SK-N-SH (cell line): ENCODE measurements at regions not wholly inside any gene's neighbourhood (a gene's known extent, or its start where the extent isn't known, plus 50 kb on each side); places are given as distances from the start of the nearest gene placed in this dataset.

Experiments used
- CTCF ChIA-PET: fragments of 300-600, 350-600 bp; formaldehyde crosslinking; extraction: SDS; loops from one replicate; lab custom pipeline; 2021; lab: Yijun Ruan, JAX
- POLR2A ChIA-PET: fragments of 350-600 bp; sonication (Branson Sonifier 250); formaldehyde crosslinking; extraction: SDS; loops from one replicate; lab custom pipeline; 2020; ENCODE audit warnings: antibody characterized with exemption, inconsistent platforms; lab: Yijun Ruan, JAX
- DNase-seq: peaks from one replicate; pipeline ENCODE4 v3.0.0; 2012
- H2AFZ ChIP-seq: fragments of 200-600 bp; sonication (generic); 2 replicates; pipeline ENCODE4 v1.8.1; 2016; ENCODE audit warnings: antibody characterized with exemption, mild to moderate bottlenecking, low read depth
- H3F3A ChIP-seq: fragments of 200-600 bp; sonication (generic); replicated peaks from 2 replicates; pipeline ENCODE3; 2016; ENCODE audit warnings: antibody characterized with exemption, mild to moderate bottlenecking; ENCODE audit not compliant: insufficient read depth
- H3K27ac ChIP-seq, 2 experiments: fragments of 200-500 bp in 1 of 2; fragments of 200-600 bp in 1 of 2; sonication (Bioruptor generic) in 1 of 2; sonication (generic), shearing (Covaris generic) in 1 of 2; 2 replicates each; pipeline versions ENCODE4 v1.5.1 to v1.6.1; 2014 to 2016; ENCODE audit warnings: low read depth in 2 of 2, inconsistent platforms in 1 of 2, low read length in 1 of 2, mild to moderate bottlenecking in 1 of 2, mixed read lengths in 1 of 2
- H3K27me3 ChIP-seq: fragments of 200-600 bp; sonication (generic), shearing (Covaris generic); 2 replicates; pipeline ENCODE4 v1.6.1; 2016; ENCODE audit warnings: mixed run types; ENCODE audit not compliant: insufficient read depth
- H3K36me3 ChIP-seq, 2 experiments: fragments of 200-500 bp in 1 of 2; fragments of 200-600 bp in 1 of 2; sonication (Bioruptor generic) in 1 of 2; sonication (generic) in 1 of 2; replicated peaks in 1 of 2; 2 replicates each; pipeline versions ENCODE3 to v1.5.1; 2014 to 2016; ENCODE audit warnings: low read length in 1 of 2, mild to moderate bottlenecking in 1 of 2; ENCODE audit not compliant: insufficient read depth in 2 of 2, control insufficient read depth in 1 of 2
- H3K4me1 ChIP-seq, 2 experiments: fragments of 200-500 bp in 1 of 2; fragments of 200-600 bp in 1 of 2; sonication (Bioruptor generic) in 1 of 2; sonication (generic), shearing (Covaris generic) in 1 of 2; 2 replicates each; pipeline versions ENCODE4 v1.5.1 to v1.6.1; 2014 to 2016; ENCODE audit warnings: low read depth in 1 of 2, low read length in 1 of 2, mixed run types in 1 of 2; ENCODE audit not compliant: insufficient read depth in 2 of 2, control insufficient read depth in 1 of 2
- H3K4me2 ChIP-seq: fragments of 200-600 bp; sonication (generic), shearing (Covaris generic); 2 replicates; pipeline ENCODE4 v1.6.1; 2017; ENCODE audit warnings: mixed run types
- H3K4me3 ChIP-seq, 2 experiments: fragments of 200-500 bp in 1 of 2; fragments of 200-600 bp in 1 of 2; sonication (Bioruptor generic) in 1 of 2; sonication (generic), shearing (Covaris generic) in 1 of 2; 2 replicates each; pipeline versions ENCODE4 v1.5.1 to v1.8.1; 2014 to 2016; ENCODE audit warnings: low read depth in 2 of 2, inconsistent platforms in 1 of 2, low read length in 1 of 2, mild to moderate bottlenecking in 1 of 2, mixed read lengths in 1 of 2, moderate library complexity in 1 of 2
- H3K79me2 ChIP-seq: fragments of 200-600 bp; sonication (generic); 2 replicates; pipeline ENCODE4 v1.8.1; 2017; ENCODE audit warnings: mild to moderate bottlenecking; ENCODE audit not compliant: insufficient read depth
- H3K9ac ChIP-seq: fragments of 200-600 bp; sonication (generic); 2 replicates; pipeline ENCODE4 v1.6.1; 2017; ENCODE audit warnings: mixed run types
- H3K9me2 ChIP-seq: fragments of 200-600 bp; sonication (generic); 2 replicates; pipeline ENCODE4 v1.6.1; 2017; ENCODE audit warnings: mixed run types
- H3K9me3 ChIP-seq: fragments of 200-600 bp; sonication (generic); 2 replicates; pipeline ENCODE4 v1.6.1; 2017; ENCODE audit warnings: mixed run types, mild to moderate bottlenecking, moderate library complexity
- H4K20me1 ChIP-seq: fragments of 200-600 bp; sonication (generic); 2 replicates; pipeline ENCODE4 v1.6.1; 2017; ENCODE audit warnings: mild to moderate bottlenecking, mixed run types; ENCODE audit not compliant: insufficient read depth
- CHD2 ChIP-seq: fragments of 150-350 bp; IDR thresholded peaks from 2 replicates; pipeline ENCODE4 v1.6.1; 2018; ENCODE audit warnings: low read length; ENCODE audit not compliant: partially characterized antibody
- ELF1 ChIP-seq: IDR thresholded peaks from 2 replicates; pipeline ENCODE4 v1.4.0; 2012
- FOSL2 ChIP-seq: IDR thresholded peaks from 2 replicates; pipeline ENCODE4 v1.4.0; 2012; ENCODE audit warnings: low read depth, mild to moderate bottlenecking, moderate library complexity, borderline replicate concordance
- FOXJ3 ChIP-seq: sonication (generic); formaldehyde crosslinking; IDR thresholded peaks from 2 replicates; pipeline ENCODE4 v1.5.1; 2020; ENCODE audit warnings: mild to moderate bottlenecking, missing genetic modification reagents
- FOXM1 ChIP-seq: IDR thresholded peaks from 2 replicates; pipeline ENCODE4 v1.4.0; 2012; ENCODE audit warnings: low read depth, mild to moderate bottlenecking
- MEF2A ChIP-seq: IDR thresholded peaks from 2 replicates; pipeline ENCODE4 v1.4.0; 2012; ENCODE audit warnings: low read depth, borderline replicate concordance
- NFIC ChIP-seq: IDR thresholded peaks from 2 replicates; pipeline ENCODE4 v1.4.0; 2012; ENCODE audit warnings: borderline replicate concordance
- POLR2AphosphoS5 ChIP-seq: IDR thresholded peaks from 2 replicates; pipeline ENCODE4 v1.6.1; 2012; ENCODE audit warnings: low read depth, low read length
- RAD21 ChIP-seq: IDR thresholded peaks from 2 replicates; pipeline ENCODE4 v1.6.1; 2012; ENCODE audit warnings: mild to moderate bottlenecking, low read length
- RCOR1 ChIP-seq: fragments of 150-350 bp; IDR thresholded peaks from 2 replicates; pipeline ENCODE4 v1.6.1; 2017; ENCODE audit warnings: antibody characterized with exemption, low read length
- RFX5 ChIP-seq: IDR thresholded peaks from 2 replicates; pipeline ENCODE4 v1.6.1; 2012; ENCODE audit warnings: mild to moderate bottlenecking, improper control_type of control experiment, low read length
- SIN3A ChIP-seq: IDR thresholded peaks from 2 replicates; pipeline ENCODE4 v1.6.1; 2012; ENCODE audit warnings: low read depth, mild to moderate bottlenecking, low read length, moderate library complexity, borderline replicate concordance
- SMC3 ChIP-seq: IDR thresholded peaks from 2 replicates; pipeline ENCODE4 v1.6.1; 2012; ENCODE audit warnings: low read depth, low read length, improper control_type of control experiment
- TAF1 ChIP-seq: IDR thresholded peaks from 2 replicates; pipeline ENCODE4 v1.6.1; 2012; ENCODE audit warnings: low read depth, mild to moderate bottlenecking, low read length, moderate library complexity, borderline replicate concordance
- TEAD4 ChIP-seq: IDR thresholded peaks from 2 replicates; pipeline ENCODE4 v1.4.0; 2012; ENCODE audit warnings: mild to moderate bottlenecking, borderline replicate concordance; ENCODE audit not compliant: insufficient read depth
- YY1 ChIP-seq: IDR thresholded peaks from 2 replicates; pipeline ENCODE4 v1.4.0; 2012; ENCODE audit warnings: low read depth, mild to moderate bottlenecking
- WGBS: methylation state at CpG from one replicate; pipeline ENCODE4 v1.1.6; 2017; ENCODE audit warnings: low lambda C conversion rate; 5-methylcytosine and 5-hydroxymethylcytosine counted together
- TF ChIP-seq, protein P1 (sequence below): fragments of 200-600 bp; sonication (generic); IDR thresholded peaks from 2 replicates; pipeline ENCODE4 v1.6.1; 2017; ENCODE audit warnings: antibody characterized with exemption, mild to moderate bottlenecking, moderate library complexity
- TF ChIP-seq, protein P2 (sequence below): IDR thresholded peaks from 2 replicates; pipeline ENCODE4 v1.6.1; 2012; ENCODE audit warnings: mild to moderate bottlenecking, low read depth, low read length, moderate library complexity
- TF ChIP-seq, protein P3 (sequence below): IDR thresholded peaks from 2 replicates; pipeline ENCODE4 v1.4.0; 2012; ENCODE audit warnings: low read depth, borderline replicate concordance

DNA sequence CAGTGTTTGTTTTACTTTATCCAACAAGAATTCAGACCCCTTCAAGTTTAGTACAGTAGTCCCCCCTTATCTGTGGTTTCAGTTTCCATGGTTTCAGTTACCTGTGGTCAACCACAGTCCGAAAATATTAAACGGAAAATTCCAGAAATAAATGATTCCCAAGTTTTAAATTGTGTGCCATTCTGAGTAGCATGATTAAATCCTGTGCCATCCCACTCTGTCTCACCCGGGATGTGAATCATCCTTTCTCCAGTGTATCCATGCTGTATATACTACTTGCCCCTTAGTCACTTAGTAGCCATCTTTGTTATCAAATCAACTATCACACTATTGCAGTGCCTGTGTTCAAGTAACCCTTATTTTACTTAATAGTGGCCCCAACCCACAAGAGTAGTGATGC lies 153.8 kb upstream of the RASA1 start (continued):
- TF ChIP-seq POLR2AphosphoS5: peak; percentile 72; the same call in 1 of the 2 replicates

GRCh38 chr5:87114631-87115030 lies 153.1 kb upstream of the RASA1 start:
- Histone ChIP-seq H3F3A (peaks cover 25% of the 10 kb centered on the region), H3K4me1 (peaks cover 0 to 26% of the 10 kb centered on the region in 2 experiments; a peak in 1 of 4 replicates), H3K9me2 (no peaks in the 10 kb centered on the region), H3K9ac (peak overlapping the region; percentile 65; the same call in 1 of the 2 replicates), H4K20me1 (no peaks in the 10 kb centered on the region), H2AFZ (peak overlapping the region; percentile 47), H3K27ac (peak overlapping the region; percentile 69 to 96; a peak in 3 of 4 replicates), H3K4me2 (peak overlapping the region; percentile 38; the same call in 1 of the 2 replicates), H3K27me3 (no peaks in the 10 kb centered on the region), H3K36me3 (no peaks in the 10 kb centered on the region), H3K4me3 (no peak overlapping the region), H3K79me2 (peaks cover 9% of the 10 kb centered on the region; the same call in 1 of the 2 replicates), H3K9me3 (no peaks in the 10 kb centered on the region)
- POLR2A ChIA-PET: no interaction called here
- DNase-seq: no peak
- TF ChIP-seq RFX5 (no peak), YY1 (no peak), MEF2A (no peak), SMC3 (no peak), TEAD4 (no peak), RCOR1 (no peak), FOXM1 (no peak), NFIC (no peak), RAD21 (no peak), POLR2AphosphoS5 (no peak), TAF1 (no peak), FOXJ3 (CRISPR knock-in tag) (no peak), FOSL2 (no peak), CHD2 (no peak), SIN3A (no peak), ELF1 (no peak)
- TF ChIP-seq, protein P1, sequence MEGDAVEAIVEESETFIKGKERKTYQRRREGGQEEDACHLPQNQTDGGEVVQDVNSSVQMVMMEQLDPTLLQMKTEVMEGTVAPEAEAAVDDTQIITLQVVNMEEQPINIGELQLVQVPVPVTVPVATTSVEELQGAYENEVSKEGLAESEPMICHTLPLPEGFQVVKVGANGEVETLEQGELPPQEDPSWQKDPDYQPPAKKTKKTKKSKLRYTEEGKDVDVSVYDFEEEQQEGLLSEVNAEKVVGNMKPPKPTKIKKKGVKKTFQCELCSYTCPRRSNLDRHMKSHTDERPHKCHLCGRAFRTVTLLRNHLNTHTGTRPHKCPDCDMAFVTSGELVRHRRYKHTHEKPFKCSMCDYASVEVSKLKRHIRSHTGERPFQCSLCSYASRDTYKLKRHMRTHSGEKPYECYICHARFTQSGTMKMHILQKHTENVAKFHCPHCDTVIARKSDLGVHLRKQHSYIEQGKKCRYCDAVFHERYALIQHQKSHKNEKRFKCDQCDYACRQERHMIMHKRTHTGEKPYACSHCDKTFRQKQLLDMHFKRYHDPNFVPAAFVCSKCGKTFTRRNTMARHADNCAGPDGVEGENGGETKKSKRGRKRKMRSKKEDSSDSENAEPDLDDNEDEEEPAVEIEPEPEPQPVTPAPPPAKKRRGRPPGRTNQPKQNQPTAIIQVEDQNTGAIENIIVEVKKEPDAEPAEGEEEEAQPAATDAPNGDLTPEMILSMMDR: no peak
- TF ChIP-seq, protein P2, sequence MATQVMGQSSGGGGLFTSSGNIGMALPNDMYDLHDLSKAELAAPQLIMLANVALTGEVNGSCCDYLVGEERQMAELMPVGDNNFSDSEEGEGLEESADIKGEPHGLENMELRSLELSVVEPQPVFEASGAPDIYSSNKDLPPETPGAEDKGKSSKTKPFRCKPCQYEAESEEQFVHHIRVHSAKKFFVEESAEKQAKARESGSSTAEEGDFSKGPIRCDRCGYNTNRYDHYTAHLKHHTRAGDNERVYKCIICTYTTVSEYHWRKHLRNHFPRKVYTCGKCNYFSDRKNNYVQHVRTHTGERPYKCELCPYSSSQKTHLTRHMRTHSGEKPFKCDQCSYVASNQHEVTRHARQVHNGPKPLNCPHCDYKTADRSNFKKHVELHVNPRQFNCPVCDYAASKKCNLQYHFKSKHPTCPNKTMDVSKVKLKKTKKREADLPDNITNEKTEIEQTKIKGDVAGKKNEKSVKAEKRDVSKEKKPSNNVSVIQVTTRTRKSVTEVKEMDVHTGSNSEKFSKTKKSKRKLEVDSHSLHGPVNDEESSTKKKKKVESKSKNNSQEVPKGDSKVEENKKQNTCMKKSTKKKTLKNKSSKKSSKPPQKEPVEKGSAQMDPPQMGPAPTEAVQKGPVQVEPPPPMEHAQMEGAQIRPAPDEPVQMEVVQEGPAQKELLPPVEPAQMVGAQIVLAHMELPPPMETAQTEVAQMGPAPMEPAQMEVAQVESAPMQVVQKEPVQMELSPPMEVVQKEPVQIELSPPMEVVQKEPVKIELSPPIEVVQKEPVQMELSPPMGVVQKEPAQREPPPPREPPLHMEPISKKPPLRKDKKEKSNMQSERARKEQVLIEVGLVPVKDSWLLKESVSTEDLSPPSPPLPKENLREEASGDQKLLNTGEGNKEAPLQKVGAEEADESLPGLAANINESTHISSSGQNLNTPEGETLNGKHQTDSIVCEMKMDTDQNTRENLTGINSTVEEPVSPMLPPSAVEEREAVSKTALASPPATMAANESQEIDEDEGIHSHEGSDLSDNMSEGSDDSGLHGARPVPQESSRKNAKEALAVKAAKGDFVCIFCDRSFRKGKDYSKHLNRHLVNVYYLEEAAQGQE: no peak
- TF ChIP-seq, protein P3, sequence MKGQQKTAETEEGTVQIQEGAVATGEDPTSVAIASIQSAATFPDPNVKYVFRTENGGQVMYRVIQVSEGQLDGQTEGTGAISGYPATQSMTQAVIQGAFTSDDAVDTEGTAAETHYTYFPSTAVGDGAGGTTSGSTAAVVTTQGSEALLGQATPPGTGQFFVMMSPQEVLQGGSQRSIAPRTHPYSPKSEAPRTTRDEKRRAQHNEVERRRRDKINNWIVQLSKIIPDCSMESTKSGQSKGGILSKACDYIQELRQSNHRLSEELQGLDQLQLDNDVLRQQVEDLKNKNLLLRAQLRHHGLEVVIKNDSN: no peak
- CTCF ChIA-PET: no interaction called here
- 72% methylated on average over 3 of the region's 4 CpGs for WGBS
